M059J (cell line): ENCODE measurements at regions not wholly inside any gene's neighbourhood (a gene's known extent, or its start where the extent isn't known, plus 50 kb on each side); places are given as distances from the start of the nearest gene placed in this dataset.
A peak's percentile ranks its signal among the peaks of the same experiment; 100 is the strongest.
"Not testable (repeated sequence)": the region's sequence is repeated elsewhere in the genome, so short reads cannot be mapped to it uniquely, and the experiment has no call there.

Experiments used
- DNase-seq: peaks from one replicate; pipeline ENCODE4 v3.0.0-alpha.2; 2012; ENCODE audit warnings: low read depth

GRCh38 chr1:232579958-232580941, 49.7 kb downstream of the SIPA1L2 start:
- DNase-seq, result peak; percentile 84

DNA sequence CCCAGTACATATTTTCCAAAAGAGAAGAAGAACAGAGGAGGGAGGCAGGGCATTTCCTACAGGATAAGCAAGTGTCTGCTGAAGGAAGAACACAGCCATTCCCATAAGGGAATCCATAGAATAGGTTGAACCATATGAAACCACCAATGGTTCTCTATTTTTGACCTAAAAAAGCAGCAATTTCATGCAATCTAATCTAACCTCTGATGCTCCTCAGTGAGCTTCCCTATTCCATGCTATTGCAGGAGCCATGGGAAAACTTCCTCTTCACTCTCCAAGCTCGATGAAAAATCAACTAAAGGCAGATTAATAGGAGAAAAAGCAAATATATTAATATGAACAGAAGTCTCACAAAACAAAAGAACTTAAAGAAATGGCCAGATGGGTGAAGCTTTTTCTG, 50.5 kb downstream of the SIPA1L2 start:
- DNase-seq, result no peak

- peak; percentile 58 for DNase-seq
These were observed 51.2 kb downstream of the SIPA1L2 start for GRCh38 chr1:232578651-232579195.

DNA sequence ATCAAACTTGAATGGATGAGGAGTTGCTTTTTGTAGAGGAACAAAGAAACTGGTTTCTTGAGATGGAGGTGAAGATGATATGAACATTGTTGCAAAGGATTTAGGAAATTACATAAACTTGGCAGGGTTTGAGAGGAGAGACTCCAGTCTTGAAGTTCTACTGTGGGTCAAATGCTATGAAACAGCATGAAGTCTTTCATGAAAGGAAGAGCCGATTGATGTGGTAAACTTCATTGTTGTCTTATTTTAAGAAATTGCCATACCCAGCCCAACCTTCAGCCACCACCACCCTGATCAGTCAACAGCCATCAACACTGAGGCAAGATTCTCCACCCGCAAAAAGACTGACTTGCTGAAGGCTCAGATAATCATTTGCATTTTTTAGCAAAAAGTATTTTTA, 52.2 kb downstream of the SIPA1L2 start:
- no peak for DNase-seq

- DNase-seq, result no peak
These were observed 53.4 kb downstream of the SIPA1L2 start for GRCh38 chr1:232576537-232576936.

DNA sequence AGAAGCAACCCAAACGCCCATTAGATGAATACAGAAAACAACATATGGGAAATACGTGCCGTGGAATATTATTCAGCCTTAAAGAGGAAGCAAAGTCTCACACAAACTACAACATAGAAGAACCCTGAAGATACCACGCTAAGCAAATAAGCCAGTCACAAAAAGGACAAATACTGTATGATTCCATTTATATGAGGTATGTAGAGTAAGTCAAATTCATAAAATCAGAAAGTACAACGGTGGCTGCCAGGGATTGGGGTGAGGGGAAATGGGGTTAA, 54.2 kb downstream of the SIPA1L2 start:
- DNase-seq, result no peak

DNA sequence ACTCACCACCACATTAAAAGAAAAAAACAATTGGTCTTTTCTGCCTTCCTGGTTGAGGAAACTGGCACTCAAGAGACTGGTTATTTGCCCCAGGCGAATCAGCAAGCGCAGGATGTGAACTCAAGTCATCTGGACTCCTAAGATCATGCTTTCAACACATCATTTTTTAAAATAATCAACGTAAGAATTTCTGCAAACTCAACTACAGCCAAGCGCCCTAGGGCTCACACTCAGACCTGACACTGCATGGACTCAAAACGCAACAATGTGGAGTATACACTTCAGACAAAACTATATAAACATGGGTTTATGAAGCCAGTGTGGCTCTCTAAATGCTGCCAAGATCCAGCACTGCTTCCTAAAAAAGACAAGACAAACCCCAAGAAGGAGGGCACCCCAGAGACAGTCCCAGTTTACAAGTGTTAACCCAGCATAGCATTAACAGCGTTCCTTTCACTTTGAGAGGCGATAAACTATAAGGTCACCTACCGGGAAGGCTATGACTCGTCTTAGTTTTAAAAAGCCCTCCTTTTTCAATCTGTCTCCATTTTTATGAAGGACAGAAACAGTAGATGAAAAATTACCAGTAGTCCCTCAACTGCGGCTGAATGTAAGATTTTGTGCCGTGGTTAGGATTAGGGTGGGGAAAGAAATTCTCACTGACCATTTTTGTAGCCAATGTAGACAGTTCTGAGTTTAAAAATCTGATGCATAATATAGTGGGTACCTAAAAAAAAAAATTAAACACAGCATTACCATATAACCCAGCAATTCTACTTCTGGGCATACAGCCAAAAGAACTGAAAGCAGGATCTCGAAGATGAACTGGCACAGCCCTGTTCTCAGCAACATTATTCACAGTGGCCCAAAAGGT, 54.8 kb downstream of the SIPA1L2 start:
- DNase-seq, result peak; percentile 93

- DNase-seq, result no peak
These were observed 55.9 kb downstream of the SIPA1L2 start for GRCh38 chr1:232574077-232574476.

GRCh38 chr1:232571523-232571922, 58.4 kb downstream of the SIPA1L2 start:
- DNase-seq, result peak; percentile 75

- peak; percentile 42 for DNase-seq
These were observed 59.9 kb downstream of the SIPA1L2 start for GRCh38 chr1:232570007-232570406.

DNA sequence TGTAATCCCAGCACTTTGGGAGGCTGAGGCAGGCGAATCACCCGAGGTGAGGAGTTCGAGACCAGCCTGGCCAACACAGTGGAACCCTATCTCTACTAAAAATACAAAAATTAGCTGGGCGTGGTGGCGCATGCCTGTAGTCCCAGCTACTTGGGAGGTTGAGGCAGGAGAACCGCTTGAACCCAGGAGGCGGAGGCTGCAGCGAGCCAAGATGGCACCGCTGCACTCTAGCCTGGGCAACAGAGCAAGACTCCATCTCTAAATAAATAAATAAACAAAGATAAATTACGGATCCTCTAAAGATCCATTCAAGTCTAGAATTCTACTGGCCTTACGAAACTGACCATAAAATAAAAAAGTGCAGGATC, 60.4 kb downstream of the SIPA1L2 start:
- DNase-seq, result not testable (repeated sequence)

DNA sequence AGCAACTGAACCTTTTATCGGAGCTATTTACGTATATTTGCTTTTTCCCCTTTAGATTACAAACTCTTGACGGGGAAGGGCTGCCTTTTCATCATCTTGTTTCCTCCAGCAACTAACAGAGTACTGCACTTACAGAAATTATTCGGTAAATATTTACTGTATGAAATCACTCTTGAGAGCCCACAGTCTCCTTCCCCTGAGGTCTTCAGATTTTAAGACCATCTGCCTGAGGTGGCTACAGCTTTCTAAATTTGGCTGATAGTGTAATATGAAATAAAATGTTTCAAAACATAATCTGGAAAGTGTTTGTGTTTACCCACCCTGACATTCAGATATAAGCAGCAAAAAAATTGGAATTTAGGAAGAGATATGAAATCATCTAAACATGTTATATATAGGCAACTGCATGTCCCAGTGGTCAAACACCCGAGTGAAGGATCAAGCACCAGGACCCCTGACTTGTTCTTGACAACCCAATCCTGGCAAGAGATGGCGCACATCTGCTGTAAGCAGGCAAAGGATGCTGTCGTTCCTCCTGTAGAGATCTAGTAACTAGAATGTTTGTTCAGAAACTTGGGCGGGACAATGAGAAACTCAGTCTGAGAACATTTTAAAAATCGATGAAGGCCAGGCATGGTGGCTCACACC, 60.9 kb downstream of the SIPA1L2 start:
- no peak for DNase-seq

- DNase-seq, result peak; percentile 51
These were observed 61.5 kb downstream of the SIPA1L2 start for GRCh38 chr1:232568331-232568852.

- DNase-seq, result no peak
These were observed 63.8 kb downstream of the SIPA1L2 start for GRCh38 chr1:232566093-232566492.

DNA sequence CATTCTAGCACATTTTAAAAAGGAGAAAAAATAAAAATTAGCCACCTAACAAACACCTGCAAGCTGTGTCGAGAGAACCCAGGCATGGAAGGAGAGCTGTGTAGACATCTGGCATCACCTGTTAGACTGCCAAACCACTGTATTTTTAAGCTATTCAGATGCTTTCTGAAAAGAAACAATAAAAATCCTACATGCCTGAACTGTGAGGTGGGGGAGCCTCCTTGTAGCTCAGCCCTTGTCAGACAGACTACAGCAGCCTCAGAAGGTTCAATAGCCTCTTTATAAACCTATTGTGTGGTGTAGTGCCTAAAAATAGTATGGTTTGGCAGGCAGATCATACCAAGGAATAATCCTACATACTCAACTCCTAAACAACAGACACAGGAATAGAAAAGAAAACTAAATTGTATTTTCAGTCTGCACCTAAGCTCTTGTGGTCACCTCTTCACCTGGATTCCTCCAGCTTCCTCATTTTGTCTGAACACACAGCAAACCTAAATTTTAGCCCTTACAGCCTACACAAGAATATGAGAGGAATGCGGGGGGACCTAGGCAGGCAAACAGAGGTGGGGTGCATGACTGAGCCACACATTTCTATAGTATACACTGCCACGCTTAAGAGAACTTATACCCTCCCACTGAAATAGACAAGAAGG, 67.0 kb downstream of the SIPA1L2 start:
- DNase-seq, result no peak

- DNase-seq, result no peak
These were observed 68.6 kb downstream of the SIPA1L2 start for GRCh38 chr1:232561381-232561780.

- no peak for DNase-seq
These were observed 69.0 kb downstream of the SIPA1L2 start for GRCh38 chr1:232560940-232561339.

DNA sequence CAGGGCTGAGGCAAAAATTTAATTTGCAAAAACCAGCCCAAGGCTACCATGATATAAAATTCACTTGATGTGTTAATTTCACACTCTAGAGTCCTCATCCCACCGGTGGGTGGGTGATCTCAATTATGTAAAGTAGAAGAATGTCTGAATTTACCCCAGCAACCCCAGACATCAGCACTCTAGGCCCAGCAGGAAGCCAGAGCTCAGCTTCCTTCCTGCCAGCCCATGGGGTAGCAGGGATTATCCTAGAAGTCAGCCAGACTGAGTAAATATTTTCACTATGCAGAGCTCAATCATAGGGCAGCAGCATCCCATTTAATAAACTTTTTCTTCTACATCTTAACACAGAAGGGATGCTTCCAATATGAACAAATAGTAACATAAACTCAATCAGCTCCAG, 71.0 kb downstream of the SIPA1L2 start:
- DNase-seq, result no peak

- no peak for DNase-seq
These were observed 72.3 kb downstream of the SIPA1L2 start for GRCh38 chr1:232557502-232558191.

- DNase-seq, result no peak
These were observed 72.8 kb downstream of the SIPA1L2 start for GRCh38 chr1:232557096-232557495.

- DNase-seq, result no peak
These were observed 73.6 kb downstream of the SIPA1L2 start for GRCh38 chr1:232556351-232556750.
